H1 (cell line): ENCODE measurements at regions not wholly inside any gene's neighbourhood (a gene's known extent, or its start where the extent isn't known, plus 50 kb on each side); places are given as distances from the start of the nearest gene placed in this dataset.

ENCODE experiments used
- ASH2L ChIP-seq: fragments of 200-600, 300-600 bp; sonication (generic); IDR thresholded peaks from one replicate; pipeline ENCODE4 v1.7.1; 2017; ENCODE audit warnings: low read length
- E2F6 ChIP-seq: IDR thresholded peaks from 2 replicates; pipeline ENCODE4 v1.6.1; 2012; ENCODE audit warnings: inconsistent platforms
- MAFK ChIP-seq: IDR thresholded peaks from 2 replicates; pipeline ENCODE4 v1.6.1; 2012; ENCODE audit warnings: low read depth, mild to moderate bottlenecking, improper control_type of control experiment, low read length
- TBP ChIP-seq: IDR thresholded peaks from 2 replicates; pipeline ENCODE4 v1.6.1; 2011; ENCODE audit warnings: low read depth, low read length, improper control_type of control experiment

GRCh38 chr1:30815556-30815955 is 58.0 kb upstream of the LAPTM5 start (continued):
- TF ChIP-seq ASH2L (no peak), MAFK (no peak), E2F6 (no peak), TBP (no peak)
